SK-N-MC (cell line): ENCODE measurements at regions not wholly inside any gene's neighbourhood (a gene's known extent, or its start where the extent isn't known, plus 50 kb on each side); places are given as distances from the start of the nearest gene placed in this dataset.
"Not testable (repeated sequence)": the region's sequence is repeated elsewhere in the genome, so short reads cannot be mapped to it uniquely, and the experiment has no call there.

Experiments used
- EZH2 ChIP-seq: fragments of 200-600 bp; sonication (generic); IDR thresholded peaks from one replicate; pipeline ENCODE4 v1.6.1; 2017; ENCODE audit warnings: antibody characterized with exemption
- POLR2AphosphoS5 ChIP-seq: IDR thresholded peaks from 2 replicates; pipeline ENCODE4 v1.6.1; 2012; ENCODE audit warnings: mild to moderate bottlenecking, low read depth, low read length, borderline replicate concordance

- not testable (repeated sequence) for TF ChIP-seq EZH2, POLR2AphosphoS5
These were observed 207.5 kb downstream of the ADRA2C start for GRCh38 chr4:3973581-3974200.
